Neural cell (in vitro differentiated cells): ENCODE measurements at regions not wholly inside any gene's neighbourhood (a gene's known extent, or its start where the extent isn't known, plus 50 kb on each side); places are given as distances from the start of the nearest gene placed in this dataset.

Source experiments
- EP300 ChIP-seq: fragments of 450-650 bp; conservative IDR thresholded peaks from 2 replicates; pipeline ENCODE4 v1.6.1; 2014; ENCODE audit warnings: antibody characterized with exemption, mild to moderate bottlenecking, moderate library complexity; ENCODE audit not compliant: poor library complexity, severe bottlenecking
- EZH2 ChIP-seq: fragments of 200-600, 300-800 bp; shearing (Covaris generic), sonication (generic); IDR thresholded peaks from 2 replicates; pipeline ENCODE4 v1.6.1; 2014; ENCODE audit warnings: antibody characterized with exemption, low read length, borderline replicate concordance, mild to moderate bottlenecking; ENCODE audit not compliant: insufficient read depth, poor library complexity, severe bottlenecking
- MXI1 ChIP-seq: fragments of 450-650 bp; conservative IDR thresholded peaks from 2 replicates; pipeline ENCODE4 v1.6.1; 2014; ENCODE audit warnings: antibody characterized with exemption, mild to moderate bottlenecking; ENCODE audit not compliant: poor library complexity, severe bottlenecking
- POLR2AphosphoS5 ChIP-seq: IDR thresholded peaks from 2 replicates; pipeline ENCODE4 v1.6.1; 2012
- RAD21 ChIP-seq: fragments of 450-650 bp; conservative IDR thresholded peaks from 2 replicates; pipeline ENCODE4 v1.6.1; 2014; ENCODE audit warnings: antibody characterized with exemption, mild to moderate bottlenecking, moderate library complexity
- REST ChIP-seq: IDR thresholded peaks from 2 replicates; pipeline ENCODE4 v1.6.1; 2012; ENCODE audit warnings: borderline replicate concordance
- SMC3 ChIP-seq: fragments of 450-650 bp; conservative IDR thresholded peaks from 2 replicates; pipeline ENCODE4 v1.6.1; 2014; ENCODE audit warnings: antibody characterized with exemption, mild to moderate bottlenecking, moderate library complexity; ENCODE audit not compliant: poor library complexity
- TAF1 ChIP-seq: IDR thresholded peaks from 2 replicates; pipeline ENCODE4 v1.6.1; 2012; ENCODE audit warnings: low read depth
- TF ChIP-seq, protein P1 (sequence below): fragments of 450-650 bp; IDR thresholded peaks from 2 replicates; pipeline ENCODE4 v1.5.1; 2014; ENCODE audit warnings: antibody characterized with exemption, mild to moderate bottlenecking, moderate library complexity; ENCODE audit not compliant: poor library complexity, severe bottlenecking

DNA sequence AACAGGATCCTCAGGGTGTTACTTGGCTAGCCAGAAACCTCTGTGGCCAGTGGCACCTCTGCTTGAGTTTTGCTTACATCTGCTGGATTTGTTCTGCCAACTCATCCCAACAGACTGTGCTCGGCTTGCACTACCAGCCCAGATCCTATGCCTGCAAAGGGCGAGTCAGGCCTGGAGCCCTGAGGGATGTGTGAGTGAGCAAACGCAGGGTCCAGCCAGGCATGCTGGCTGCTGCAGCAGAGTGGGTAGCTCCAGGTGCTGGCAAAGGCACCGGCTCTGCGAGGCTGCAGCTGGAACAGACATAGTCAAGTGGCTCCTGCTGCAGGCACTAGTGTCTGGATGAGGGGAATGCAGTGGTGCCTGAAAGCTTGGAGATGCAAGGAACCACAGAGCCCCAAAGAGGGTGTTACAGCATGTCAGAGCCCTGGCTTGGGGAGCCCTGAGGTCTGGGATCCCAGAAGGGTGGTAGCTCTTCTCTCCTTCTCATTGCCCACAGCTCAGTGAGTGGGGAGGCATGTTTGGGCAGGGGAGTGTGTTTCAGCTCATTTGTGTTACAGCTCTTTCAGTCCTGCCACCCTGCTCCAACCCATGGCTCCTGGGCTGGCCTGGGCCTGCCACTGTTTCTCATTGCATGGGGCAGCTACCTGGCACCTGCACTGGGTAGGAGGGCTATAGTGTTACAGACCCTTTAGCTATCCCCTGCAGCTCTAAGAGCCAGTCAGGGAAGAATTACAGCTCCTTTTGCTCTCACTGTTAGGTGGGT lies 332.6 kb downstream of the TAF11L14 start:
- TF ChIP-seq, protein P1, sequence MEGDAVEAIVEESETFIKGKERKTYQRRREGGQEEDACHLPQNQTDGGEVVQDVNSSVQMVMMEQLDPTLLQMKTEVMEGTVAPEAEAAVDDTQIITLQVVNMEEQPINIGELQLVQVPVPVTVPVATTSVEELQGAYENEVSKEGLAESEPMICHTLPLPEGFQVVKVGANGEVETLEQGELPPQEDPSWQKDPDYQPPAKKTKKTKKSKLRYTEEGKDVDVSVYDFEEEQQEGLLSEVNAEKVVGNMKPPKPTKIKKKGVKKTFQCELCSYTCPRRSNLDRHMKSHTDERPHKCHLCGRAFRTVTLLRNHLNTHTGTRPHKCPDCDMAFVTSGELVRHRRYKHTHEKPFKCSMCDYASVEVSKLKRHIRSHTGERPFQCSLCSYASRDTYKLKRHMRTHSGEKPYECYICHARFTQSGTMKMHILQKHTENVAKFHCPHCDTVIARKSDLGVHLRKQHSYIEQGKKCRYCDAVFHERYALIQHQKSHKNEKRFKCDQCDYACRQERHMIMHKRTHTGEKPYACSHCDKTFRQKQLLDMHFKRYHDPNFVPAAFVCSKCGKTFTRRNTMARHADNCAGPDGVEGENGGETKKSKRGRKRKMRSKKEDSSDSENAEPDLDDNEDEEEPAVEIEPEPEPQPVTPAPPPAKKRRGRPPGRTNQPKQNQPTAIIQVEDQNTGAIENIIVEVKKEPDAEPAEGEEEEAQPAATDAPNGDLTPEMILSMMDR = no peak
- TF ChIP-seq RAD21 = no peak
- TF ChIP-seq POLR2AphosphoS5 = no peak
- no peak for TF ChIP-seq EZH2
- no peak for TF ChIP-seq EP300
- TF ChIP-seq REST = no peak
- no peak for TF ChIP-seq TAF1
- no peak for TF ChIP-seq SMC3
- no peak for TF ChIP-seq MXI1
